ENCODE measurements at regions not wholly inside any gene's neighbourhood (a gene's known extent, or its start where the extent isn't known, plus 50 kb on each side); places are given as distances from the start of the nearest gene placed in this dataset.

DNA sequence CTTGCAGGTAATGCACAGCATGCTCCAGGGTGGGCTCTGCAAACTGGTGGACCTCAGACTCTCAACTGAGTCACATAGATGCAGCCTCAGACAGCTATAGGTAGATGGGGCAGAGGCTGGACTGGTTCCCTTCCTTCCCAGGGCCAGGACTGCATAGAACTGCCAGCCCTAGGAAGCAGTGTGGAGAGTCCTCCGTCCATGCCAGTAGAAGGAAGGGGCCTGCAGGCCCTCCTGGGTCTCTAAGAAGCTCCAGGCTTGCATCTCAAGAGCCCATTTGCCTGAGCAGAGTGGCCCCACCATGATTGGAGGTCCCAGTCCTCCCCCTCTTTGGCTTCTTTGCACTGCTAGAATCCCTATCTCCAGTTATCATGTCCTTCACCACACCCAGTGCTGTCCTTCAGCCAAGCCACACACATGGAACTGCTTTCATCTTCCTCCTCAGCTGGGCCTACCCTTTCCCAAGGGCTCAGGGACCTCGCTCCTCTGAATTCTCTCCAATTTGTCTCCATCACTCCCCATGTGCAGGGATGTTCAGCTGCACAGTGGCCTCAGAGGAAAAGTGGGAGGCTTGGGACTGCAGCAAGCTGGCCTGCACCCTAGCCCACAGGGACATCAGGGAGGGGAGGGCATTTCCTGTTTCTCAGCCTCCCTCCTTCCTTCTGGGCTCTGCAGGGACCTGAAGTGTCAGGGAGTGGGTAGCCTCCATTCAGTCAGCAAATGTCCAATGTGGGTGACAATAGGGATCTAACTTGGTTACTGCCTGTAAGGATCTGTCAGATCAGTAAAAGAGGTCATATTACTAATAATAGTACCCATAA lies 146.0 kb downstream of the PJA1 start:
- Histone ChIP-seq H3K36me3 (ENCODE audit: insufficient read depth in 1 of 2, low read depth in 1 of 2) (no peaks in the 10 kb centered on the region), H3K4me3 (no peak overlapping the region), H3K9me3 (no peaks in the 10 kb centered on the region), H3K27ac (no peak overlapping the region), H3K4me1 (no peaks in the 10 kb centered on the region), H3K27me3 (ENCODE audit: insufficient read depth in 3 of 3, low read length in 2 of 3) (peaks cover 0 to 5% (median 0%) of the 10 kb centered on the region in 3 donors)
- DNase-seq (no peak), ATAC-seq (no peak)
- WGBS, 3 donors, result 55 to 77% (median 63%) methylated on average over 2 of the region's 2 CpGs
- TF ChIP-seq, protein P1, sequence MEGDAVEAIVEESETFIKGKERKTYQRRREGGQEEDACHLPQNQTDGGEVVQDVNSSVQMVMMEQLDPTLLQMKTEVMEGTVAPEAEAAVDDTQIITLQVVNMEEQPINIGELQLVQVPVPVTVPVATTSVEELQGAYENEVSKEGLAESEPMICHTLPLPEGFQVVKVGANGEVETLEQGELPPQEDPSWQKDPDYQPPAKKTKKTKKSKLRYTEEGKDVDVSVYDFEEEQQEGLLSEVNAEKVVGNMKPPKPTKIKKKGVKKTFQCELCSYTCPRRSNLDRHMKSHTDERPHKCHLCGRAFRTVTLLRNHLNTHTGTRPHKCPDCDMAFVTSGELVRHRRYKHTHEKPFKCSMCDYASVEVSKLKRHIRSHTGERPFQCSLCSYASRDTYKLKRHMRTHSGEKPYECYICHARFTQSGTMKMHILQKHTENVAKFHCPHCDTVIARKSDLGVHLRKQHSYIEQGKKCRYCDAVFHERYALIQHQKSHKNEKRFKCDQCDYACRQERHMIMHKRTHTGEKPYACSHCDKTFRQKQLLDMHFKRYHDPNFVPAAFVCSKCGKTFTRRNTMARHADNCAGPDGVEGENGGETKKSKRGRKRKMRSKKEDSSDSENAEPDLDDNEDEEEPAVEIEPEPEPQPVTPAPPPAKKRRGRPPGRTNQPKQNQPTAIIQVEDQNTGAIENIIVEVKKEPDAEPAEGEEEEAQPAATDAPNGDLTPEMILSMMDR (IDR thresholded peaks at IDR 0.05), result no peak
- intact Hi-C loops (cut with DNase I), result no loop called here

DNA sequence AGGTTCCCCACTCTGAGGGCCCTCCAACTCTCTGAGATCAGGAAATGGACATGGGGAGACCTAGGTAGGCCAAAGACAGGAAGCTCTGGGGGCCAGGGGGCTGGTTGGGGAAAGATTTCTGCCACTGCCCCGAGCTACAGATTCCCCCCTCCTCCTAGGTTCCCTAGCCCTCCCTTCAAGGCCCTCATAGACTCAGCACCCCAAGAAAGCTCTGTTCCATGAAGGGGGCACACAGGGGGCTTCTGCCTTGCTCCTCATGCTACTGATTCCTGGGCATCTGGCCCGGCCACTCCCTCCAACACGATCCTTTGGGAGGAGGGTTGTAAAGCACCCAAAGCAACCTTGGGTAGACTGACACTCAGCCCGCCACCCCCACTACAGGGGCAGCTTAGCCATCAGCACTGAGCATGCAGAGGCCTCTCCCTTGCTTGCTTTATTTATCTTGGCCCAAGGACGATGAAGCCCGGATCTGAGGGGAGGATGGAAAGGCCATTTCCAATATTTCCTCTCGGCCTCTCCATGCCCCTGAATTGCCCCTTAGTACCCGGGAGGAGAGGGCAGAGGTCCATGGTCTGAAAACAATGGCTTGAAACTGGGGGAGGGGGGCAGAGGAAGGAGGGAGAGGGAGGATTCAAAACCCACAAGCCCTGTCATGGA lies 146.7 kb downstream of the PJA1 start:
- intact Hi-C loops (cut with DNase I), result no loop called here
- Histone ChIP-seq H3K9me3 (no peaks in the 10 kb centered on the region), H3K4me3 (no peak overlapping the region), H3K27me3 (ENCODE audit: insufficient read depth in 3 of 3, low read length in 2 of 3) (peaks cover 0 to 5% (median 0%) of the 10 kb centered on the region in 3 donors), H3K4me1 (no peaks in the 10 kb centered on the region), H3K36me3 (ENCODE audit: insufficient read depth in 1 of 2, low read depth in 1 of 2) (no peaks in the 10 kb centered on the region), H3K27ac (no peak overlapping the region)
- DNase-seq (no peak), ATAC-seq (no peak)
- 64 to 76% (median 69%) methylated on average over 8 of the region's 8 CpGs for WGBS, 3 donors
- TF ChIP-seq, protein P1 (IDR thresholded peaks at IDR 0.05), result no peak

DNA sequence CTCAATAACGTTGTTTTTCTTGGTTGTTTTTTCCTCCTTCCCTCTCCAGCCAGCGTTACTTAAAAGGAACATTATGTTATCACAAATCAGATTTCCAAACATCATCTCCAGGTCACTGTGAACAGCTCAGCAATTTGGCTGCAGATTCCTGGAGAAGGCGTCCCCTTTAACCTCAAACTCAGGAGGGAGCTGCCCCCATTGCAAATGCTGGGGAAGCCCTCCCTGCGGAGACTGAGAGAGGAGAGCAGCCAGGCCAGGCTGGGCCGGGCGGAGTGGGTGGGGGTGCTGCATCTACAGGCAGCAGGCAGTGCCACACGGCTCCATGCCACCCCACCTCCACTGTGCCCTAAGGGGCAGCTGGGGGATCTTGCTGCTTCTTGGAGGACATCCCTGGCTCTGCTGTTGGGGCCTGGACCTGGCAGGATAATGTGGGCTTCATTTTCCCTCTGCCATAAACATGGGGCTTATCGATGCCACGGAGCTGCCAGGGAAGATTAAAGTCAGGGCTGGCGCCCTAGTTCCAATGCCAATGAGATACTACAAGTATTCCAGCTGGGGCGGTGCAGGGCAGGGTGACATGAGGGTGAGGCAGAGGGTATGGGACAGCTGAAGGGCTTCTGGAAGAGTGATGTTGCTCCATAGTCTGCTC lies 148.8 kb downstream of the PJA1 start:
- Histone ChIP-seq H3K4me3 (no peak overlapping the region), H3K27ac (no peak overlapping the region), H3K27me3 (ENCODE audit: insufficient read depth in 3 of 3, low read length in 2 of 3) (peaks cover 0 to 7% (median 0%) of the 10 kb centered on the region in 3 donors), H3K36me3 (ENCODE audit: insufficient read depth in 1 of 2, low read depth in 1 of 2) (no peaks in the 10 kb centered on the region), H3K9me3 (no peaks in the 10 kb centered on the region), H3K4me1 (no peaks in the 10 kb centered on the region)
- intact Hi-C loops (cut with DNase I), result no loop called here
- DNase-seq (no peak), ATAC-seq (no peak)
- 35 to 43% (median 41%) methylated on average over 8 to 11 of the region's 11 CpGs for WGBS, 3 donors
- TF ChIP-seq, protein P1 (IDR thresholded peaks at IDR 0.05), result no peak

DNA sequence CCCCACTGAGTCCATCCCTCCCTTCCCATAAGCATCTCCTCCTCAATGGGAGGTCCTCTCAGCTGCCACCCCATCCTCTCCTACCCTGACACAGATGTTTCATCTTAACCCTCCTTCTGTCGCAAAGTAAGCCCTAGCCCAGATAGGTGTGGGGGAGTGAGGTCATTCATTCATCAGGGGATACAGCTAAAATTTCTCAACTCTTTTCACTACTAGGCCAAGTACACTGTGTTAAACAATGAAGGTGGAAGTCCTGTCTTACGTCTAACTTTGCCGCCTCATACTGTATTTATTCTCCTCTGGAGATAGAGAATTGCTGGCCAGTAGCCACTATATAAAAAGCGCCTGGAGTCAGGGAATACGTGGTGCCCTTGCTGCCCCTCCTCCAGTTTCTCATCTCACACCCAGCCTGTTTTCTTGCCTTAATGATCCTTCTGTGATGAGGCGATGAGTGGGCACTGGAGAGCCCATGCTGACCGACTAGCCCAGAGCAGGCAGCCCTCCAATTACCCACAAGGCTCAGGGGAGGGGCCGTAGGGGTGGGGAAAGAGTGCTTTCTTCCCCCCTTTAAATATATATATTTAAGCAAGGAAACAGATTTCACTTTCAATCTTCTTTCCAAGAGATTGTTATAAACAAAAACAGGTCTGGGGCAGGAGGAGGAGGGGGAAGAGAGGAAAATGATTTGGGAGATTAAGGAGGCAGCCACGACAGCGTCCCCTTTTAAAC lies 149.5 kb downstream of the PJA1 start:
- WGBS, 3 donors, result 56 to 63% (median 59%) methylated on average over 8 to 10 of the region's 10 CpGs
- ATAC-seq, result no peak

More for the DNA sequence above, 149.5 kb downstream of the PJA1 start:
- no peak overlapping the region for H3K4me3 ChIP-seq
- no peaks in the 10 kb centered on the region for H3K36me3 ChIP-seq (ENCODE audit: insufficient read depth in 1 of 2, low read depth in 1 of 2)
- no peaks in the 10 kb centered on the region for H3K9me3 ChIP-seq
- TF ChIP-seq, protein P1 (IDR thresholded peaks at IDR 0.05), result no peak
- no peak overlapping the region for H3K27ac ChIP-seq
- peaks cover 0 to 7% (median 0%) of the 10 kb centered on the region in 3 donors for H3K27me3 ChIP-seq (ENCODE audit: insufficient read depth in 3 of 3, low read length in 2 of 3)
- intact Hi-C loops (cut with DNase I), result no loop called here
- DNase-seq, result no peak
- H3K4me1 ChIP-seq, result no peaks in the 10 kb centered on the region

Data from psoas muscle (tissue), 7 donors.